ENCODE measurements at regions not wholly inside any gene's neighbourhood (a gene's known extent, or its start where the extent isn't known, plus 50 kb on each side); places are given as distances from the start of the nearest gene placed in this dataset.
"Not testable (repeated sequence)": the region's sequence is repeated elsewhere in the genome, so short reads cannot be mapped to it uniquely, and the experiment has no call there.

- DNase-seq (ENCODE audit: low read depth) = no peak
Observed at GRCh38 chr1:172918478-172918877, 132.3 kb downstream of the TNFSF18 start.

GRCh38 chr1:172926070-172926469, 124.7 kb downstream of the TNFSF18 start:
- DNase-seq (ENCODE audit: low read depth) = no peak

DNA sequence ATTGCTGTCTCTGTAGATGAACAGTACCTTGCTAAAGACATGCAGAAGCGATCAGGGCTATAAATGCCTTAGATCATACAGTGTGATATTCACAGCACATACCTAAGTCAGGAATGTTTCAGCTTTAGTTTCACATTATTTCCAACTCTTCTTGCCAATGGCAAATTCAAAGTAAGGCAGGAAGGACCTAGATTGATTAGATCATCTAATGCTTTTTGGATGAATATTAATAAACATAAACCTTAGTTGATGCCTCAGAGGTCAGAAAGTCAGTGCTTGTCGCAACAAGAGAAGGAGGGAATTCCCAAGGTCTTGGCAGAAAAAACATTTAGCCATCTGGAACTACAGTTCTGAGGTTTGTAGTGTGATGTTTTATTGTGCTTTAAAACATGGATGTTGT, 122.3 kb downstream of the TNFSF18 start:
- no peak for DNase-seq (ENCODE audit: low read depth)

DNA sequence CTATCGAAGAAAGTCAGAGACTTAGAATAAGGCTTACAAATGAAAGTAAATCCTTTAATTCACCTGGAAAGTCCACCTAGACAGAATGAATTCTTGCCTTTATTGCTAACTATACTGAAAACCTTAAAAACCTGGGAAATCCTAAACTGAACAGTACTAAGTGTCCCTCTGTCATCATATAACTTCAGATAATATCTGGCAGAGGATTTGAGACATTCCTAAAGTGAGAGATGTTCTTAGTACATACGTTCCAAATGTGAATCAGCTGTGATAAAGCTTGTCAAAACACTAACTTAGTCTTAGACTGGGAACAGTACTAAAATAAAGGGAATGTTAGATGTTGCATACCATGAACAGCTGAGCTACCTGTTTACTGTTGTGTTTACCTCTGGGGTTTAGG, 121.7 kb downstream of the TNFSF18 start:
- DNase-seq (ENCODE audit: low read depth) = no peak

DNA sequence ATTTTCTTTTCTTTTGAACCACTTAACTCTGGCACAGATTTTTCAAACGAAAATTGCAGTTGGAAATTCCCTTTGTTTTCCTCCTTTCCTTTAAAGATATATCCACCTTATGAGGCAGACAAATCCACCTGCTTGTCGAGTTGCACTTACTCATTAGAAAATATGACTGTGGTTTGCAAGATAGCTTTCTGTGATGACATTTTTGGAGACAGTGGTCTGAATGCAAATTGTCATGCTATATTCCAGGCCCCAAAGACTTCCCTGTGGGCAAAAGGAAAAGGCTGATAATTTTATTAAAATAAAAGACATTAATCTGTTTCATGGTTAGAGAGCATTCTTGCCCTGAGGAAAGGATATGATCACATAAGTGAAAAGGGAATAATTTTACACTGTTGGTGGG, 120.6 kb downstream of the TNFSF18 start:
- no peak for DNase-seq (ENCODE audit: low read depth)

GRCh38 chr1:172931340-172931739, 119.4 kb downstream of the TNFSF18 start:
- DNase-seq (ENCODE audit: low read depth) = no peak

- no peak for DNase-seq (ENCODE audit: low read depth)
Observed at GRCh38 chr1:172931761-172932160, 119.0 kb downstream of the TNFSF18 start.

DNA sequence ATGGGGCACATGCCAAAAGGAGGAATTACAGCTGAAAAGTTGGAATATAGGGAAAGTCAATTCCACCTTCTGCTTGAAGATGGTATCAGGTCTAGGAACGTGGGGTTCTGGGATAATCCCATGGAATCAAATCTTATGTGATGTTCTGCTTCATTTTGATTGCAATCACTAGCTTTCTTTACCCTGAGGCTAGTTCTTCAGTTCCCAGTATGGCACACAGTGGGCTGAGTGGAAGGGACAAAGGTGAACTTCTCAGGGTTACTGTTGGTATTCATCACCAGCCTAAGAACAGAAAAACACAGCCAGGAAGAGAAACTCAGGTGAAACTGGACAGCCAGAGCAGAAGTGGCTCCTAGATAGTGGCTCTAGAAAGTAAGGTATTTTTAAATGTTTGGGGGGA, 117.8 kb downstream of the TNFSF18 start:
- no peak for DNase-seq (ENCODE audit: low read depth)

GRCh38 chr1:172934417-172934762, 116.4 kb downstream of the TNFSF18 start:
- no peak for DNase-seq (ENCODE audit: low read depth)

DNA sequence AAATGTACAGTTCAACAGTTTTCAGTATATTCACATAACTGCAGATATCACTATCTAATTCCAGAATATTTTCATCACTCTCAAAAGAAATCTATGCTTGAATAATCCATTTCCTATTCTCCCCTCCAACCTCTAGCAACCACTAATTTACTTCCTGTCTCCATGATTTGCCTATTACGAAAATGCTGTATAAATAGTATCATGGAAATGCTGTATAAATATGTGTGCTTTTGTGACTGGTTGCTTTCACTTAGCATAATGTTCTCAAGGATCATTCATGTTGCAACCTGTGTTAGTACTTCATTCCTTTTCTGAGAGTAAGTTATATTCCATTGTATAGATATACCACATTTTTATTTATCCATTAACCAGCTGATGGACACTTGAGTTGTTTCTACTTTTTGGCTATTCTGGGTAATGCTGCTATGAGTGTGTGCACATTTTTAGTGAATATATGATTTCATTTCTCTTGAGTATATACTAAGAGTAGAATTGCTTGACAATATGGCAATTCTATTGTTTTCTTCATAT, 115.6 kb downstream of the TNFSF18 start:
- DNase-seq (ENCODE audit: low read depth) = no peak

GRCh38 chr1:172936088-172936645, 114.6 kb downstream of the TNFSF18 start:
- no peak for DNase-seq (ENCODE audit: low read depth)

DNA sequence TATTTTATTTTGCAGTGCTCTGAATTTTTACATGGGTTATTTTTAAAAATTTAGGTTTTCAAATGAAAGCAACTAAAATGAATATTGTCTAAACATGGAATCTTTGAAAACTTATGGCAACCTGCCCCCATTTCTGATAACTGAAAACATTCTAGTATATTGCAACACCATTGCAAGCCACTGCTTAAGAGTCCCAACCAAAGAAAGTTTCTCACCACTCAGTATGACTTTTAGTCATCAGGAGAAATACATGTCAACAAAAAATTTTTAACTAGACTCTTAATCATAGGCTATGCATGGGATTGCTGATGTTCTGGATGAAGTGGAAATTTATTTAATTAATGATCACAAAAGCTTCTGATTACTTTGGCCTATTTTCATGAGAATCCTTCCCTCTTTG, 112.1 kb downstream of the TNFSF18 start:
- DNase-seq (ENCODE audit: low read depth) = no peak

DNA sequence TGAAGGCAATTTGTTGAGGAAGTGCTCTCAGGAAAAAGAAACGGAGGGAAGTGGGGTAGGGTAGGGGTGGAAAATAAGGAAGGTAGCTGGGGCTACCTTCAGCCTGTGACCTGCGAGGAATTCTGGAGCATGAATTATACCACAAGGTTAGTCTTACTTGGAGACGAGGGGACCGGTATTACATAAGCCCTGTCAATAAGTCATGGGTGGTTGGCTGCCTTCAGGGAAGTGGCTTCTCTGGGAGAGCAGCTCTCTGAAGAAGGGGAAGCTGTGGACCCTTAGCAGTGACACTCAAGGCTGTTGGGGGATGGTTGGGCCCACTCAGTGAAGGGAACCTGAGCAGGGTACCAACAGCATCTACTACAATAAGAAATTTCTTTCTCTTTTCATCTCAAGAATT, 111.3 kb downstream of the TNFSF18 start:
- no peak for DNase-seq (ENCODE audit: low read depth)

DNA sequence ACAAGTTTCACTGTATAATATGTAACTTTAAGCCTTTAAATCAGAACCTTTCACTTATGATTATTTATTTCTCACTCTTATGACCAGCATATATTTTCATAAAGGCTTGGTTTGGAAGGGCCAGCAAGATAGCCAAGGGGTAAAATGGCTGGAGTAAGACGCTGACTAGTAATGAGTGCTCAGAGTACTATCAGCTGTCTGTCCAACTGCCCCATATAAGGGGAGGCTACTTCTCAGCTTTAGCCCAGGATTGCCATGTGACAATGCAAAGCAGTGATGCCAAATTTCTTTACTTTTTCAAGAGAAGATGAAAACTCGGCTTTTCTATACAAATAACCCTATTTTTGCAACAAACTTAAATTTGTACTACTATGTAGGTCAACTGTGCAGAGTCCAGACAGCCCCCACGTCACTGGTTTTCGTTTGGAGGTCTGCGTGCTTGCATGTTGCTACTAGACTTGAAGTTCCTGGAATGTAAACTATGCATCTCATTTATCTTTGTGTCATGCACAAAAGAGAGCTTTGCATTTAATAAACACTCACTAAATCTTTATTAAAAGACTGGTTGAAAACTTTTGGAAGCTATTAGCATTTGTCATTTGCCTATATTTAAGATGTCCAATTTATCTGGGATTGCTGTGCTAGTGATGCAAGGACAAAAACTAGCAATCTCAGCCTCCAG, 110.4 kb downstream of the TNFSF18 start:
- no peak for DNase-seq (ENCODE audit: low read depth)

GRCh38 chr1:172941471-172941870, 109.3 kb downstream of the TNFSF18 start:
- no peak for DNase-seq (ENCODE audit: low read depth)

DNA sequence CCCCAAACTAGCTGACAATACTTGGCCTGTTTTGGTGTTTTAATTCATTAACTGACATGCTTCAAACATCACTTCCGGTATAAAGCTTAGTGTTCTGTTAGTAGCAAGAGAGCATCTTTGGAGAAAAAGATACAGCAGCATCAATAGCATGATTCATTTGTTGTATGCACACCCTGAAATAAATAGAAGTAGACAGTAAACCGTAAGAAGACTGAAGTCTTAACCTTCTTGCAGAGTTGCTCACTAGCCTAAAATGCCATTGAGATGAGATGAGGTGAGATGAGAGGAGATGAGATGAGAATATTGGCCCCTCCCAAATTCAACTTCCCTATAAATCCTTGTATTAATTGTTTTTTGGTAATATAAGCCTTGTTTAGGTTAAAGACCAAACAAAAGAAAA, 108.8 kb downstream of the TNFSF18 start:
- DNase-seq (ENCODE audit: low read depth) = no peak

- DNase-seq (ENCODE audit: low read depth) = not testable (repeated sequence)
Observed at GRCh38 chr1:172943138-172943537, 107.6 kb downstream of the TNFSF18 start.

GRCh38 chr1:172944931-172945330, 105.8 kb downstream of the TNFSF18 start:
- DNase-seq (ENCODE audit: low read depth) = no peak

GRCh38 chr1:172946814-172947507, 103.8 kb downstream of the TNFSF18 start:
- no peak for DNase-seq (ENCODE audit: low read depth)

DNA sequence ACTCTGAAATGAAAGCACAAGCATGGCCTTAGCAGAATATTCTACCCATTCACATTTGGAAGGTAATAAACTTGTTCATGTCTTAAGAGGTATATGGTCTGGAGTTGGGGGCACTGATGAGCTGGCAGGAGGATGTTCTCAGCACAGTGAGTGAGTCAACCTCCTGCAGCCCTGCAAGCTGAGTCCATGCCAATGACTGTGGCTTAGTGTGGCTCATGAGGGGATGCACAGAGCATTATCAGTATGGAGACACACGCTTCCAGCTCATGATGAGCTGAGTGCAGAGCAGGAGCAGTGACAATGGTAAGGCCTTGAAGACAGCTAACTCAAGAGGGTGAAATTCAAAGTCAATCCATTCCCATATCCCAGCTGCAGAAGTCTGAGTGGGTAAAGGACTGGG, 102.3 kb downstream of the TNFSF18 start:
- DNase-seq (ENCODE audit: low read depth) = no peak

GRCh38 chr1:172949096-172949495, 101.6 kb downstream of the TNFSF18 start:
- DNase-seq (ENCODE audit: low read depth) = no peak

DNA sequence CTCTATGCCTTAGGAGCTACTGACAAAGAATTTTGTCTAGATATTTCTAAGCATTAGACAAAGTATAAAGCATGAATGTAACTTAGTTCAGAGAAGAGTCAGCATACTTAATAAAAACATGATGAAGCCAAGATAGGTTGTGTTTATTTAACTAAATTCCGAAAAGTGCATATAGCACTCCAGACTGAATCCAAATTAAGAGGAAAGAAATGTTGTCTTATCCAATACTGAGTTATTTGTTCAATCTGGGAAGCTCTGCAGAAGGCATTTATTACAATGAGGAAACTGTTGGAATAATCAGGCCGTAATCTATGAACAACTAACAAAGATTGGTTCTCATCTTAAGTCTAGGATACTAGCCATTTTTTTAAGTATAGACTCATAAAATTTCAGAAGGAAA, 100.2 kb downstream of the TNFSF18 start:
- DNase-seq (ENCODE audit: low read depth) = no peak

DNA sequence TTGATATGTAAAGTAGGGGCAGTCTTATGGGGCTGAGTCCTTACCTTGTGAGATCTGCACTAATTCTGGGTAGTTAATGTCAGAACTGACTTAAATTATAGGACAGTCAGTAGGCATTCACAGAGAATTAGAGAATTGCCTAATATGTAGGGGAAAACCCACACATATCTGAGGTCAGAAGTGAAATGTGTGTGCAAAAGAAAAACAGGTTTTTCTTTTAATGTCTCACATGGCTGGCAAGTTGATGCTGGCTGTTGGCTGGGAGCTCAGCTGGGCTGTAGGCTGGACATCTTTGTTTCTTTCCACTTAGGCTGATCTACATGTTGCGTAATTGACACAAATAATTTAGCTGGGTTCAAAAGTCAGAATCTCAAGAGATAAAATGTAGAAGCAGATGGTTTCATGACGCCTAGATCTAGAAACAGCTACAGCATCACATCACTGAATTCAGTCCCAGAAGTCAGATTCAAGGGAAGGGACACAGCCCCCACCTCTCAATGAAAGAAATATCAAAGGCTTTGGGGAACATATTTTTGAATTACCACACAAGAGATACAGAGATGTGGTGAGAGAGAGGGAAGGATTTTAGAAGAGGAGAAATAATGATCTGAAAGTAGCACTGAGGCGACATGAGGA, 98.9 kb downstream of the TNFSF18 start:
- no peak for DNase-seq (ENCODE audit: low read depth)
